GM12878 (cell line): ENCODE measurements at regions not wholly inside any gene's neighbourhood (a gene's known extent, or its start where the extent isn't known, plus 50 kb on each side); places are given as distances from the start of the nearest gene placed in this dataset.

Experiments
- ATAC-seq: fragments of 200-7000 bp; cut with Tn5 transposase; 3 replicates; pipeline ENCODE4 v1.9.1; 2020; ENCODE audit warnings: mild to moderate bottlenecking, moderate library complexity
- BruUV-seq: library from RNA; stranded (reverse); fragments of 400-500 nt; replicated peaks from 2 replicates; lab custom pipeline; 2021; lab: Mats Ljungman, UMichigan
- CTCF ChIA-PET: fragments of 300-600 bp; sonication (Branson Sonifier 250); formaldehyde crosslinking; extraction: SDS; loops from one replicate; lab custom pipeline; 2021; ENCODE audit warnings: inconsistent platforms; lab: Yijun Ruan, JAX
- POLR2A ChIA-PET: fragments of 350-600 bp; formaldehyde crosslinking; extraction: SDS; loops from one replicate; lab custom pipeline; 2021; ENCODE audit warnings: inconsistent platforms; lab: Charles Lee
- RAD21 ChIA-PET: fragments of 300-600 bp; sonication (Branson Sonifier 250); formaldehyde crosslinking; loops from one replicate; lab custom pipeline; 2023; ENCODE audit warnings: antibody characterized with exemption; ENCODE audit not compliant: unreplicated experiment; lab: Charles Lee
- SMC1A ChIA-PET: fragments of 300-600 bp; sonication (Branson Sonifier 250); formaldehyde crosslinking; loops from one replicate; lab custom pipeline; 2023; ENCODE audit not compliant: unreplicated experiment, uncharacterized antibody; lab: Charles Lee
- DNase-seq: peaks from one replicate; pipeline ENCODE4 v3.0.0-alpha.2; 2011; ENCODE audit warnings: low read depth, low spot score
- FAIRE-seq: peaks from 3 replicates; lab custom pipeline; 2011; peaks lifted over from hg19 to GRCh38; lab: Jason Lieb, UNC
- H2AFZ ChIP-seq: 2 replicates; pipeline ENCODE4 v1.6.0; 2011; ENCODE audit warnings: low read depth, low read length, control low read depth; ENCODE audit not compliant: control insufficient read depth
- H3K27ac ChIP-seq: 2 replicates; pipeline ENCODE4 v1.5.1; 2011; ENCODE audit warnings: control low read depth; ENCODE audit not compliant: control insufficient read depth, insufficient read depth
- H3K27me3 ChIP-seq, 2 experiments: replicated peaks in 1 of 2; 2 replicates each; pipeline versions ENCODE4 v1.6.0 to v1.6.1; 2011; ENCODE audit warnings: low read length in 1 of 2; ENCODE audit not compliant: control insufficient read depth in 2 of 2, insufficient read depth in 2 of 2
- H3K36me3 ChIP-seq, 2 experiments: 2 replicates each; pipeline ENCODE4 v1.5.1; 2011; ENCODE audit warnings: low read length in 1 of 2; ENCODE audit not compliant: control insufficient read depth in 2 of 2, insufficient read depth in 2 of 2
- H3K4me1 ChIP-seq: 2 replicates; pipeline ENCODE4 v1.6.1; 2011; ENCODE audit warnings: mild to moderate bottlenecking, low read length, moderate library complexity, mixed read lengths; ENCODE audit not compliant: control insufficient read depth, insufficient read depth
- H3K4me2 ChIP-seq: 2 replicates; pipeline ENCODE4 v1.6.0; 2011; ENCODE audit warnings: control low read depth; ENCODE audit not compliant: control insufficient read depth, insufficient read depth
- H3K4me3 ChIP-seq: fragments of 200-600 bp; sonication (generic); 2 replicates; pipeline ENCODE4 v1.5.1; 2016
- H3K79me2 ChIP-seq: 2 replicates; pipeline ENCODE4 v1.6.0; 2011; ENCODE audit warnings: low read length; ENCODE audit not compliant: control insufficient read depth, insufficient read depth
- H3K9ac ChIP-seq: 2 replicates; pipeline ENCODE4 v1.8.0; 2011; ENCODE audit warnings: low read length, control low read depth, mixed read lengths; ENCODE audit not compliant: control insufficient read depth, insufficient read depth
- H3K9me3 ChIP-seq: replicated peaks from 3 replicates; pipeline ENCODE4 v1.5.1; 2011; ENCODE audit warnings: mild to moderate bottlenecking, low read length; ENCODE audit not compliant: control insufficient read depth, insufficient read depth
- H4K20me1 ChIP-seq: 2 replicates; pipeline ENCODE4 v1.6.0; 2011; ENCODE audit not compliant: control insufficient read depth, insufficient read depth
- CHD1 ChIP-seq: IDR thresholded peaks from 2 replicates; pipeline ENCODE4 v1.6.1; 2012; ENCODE audit warnings: low read depth, low read length, improper control_type of control experiment
- HDAC2 ChIP-seq: fragments of 200-600 bp; sonication (generic); IDR thresholded peaks from 2 replicates; pipeline ENCODE4 v1.6.1; 2017
- IRF5 ChIP-seq: fragments of 450-650 bp; IDR thresholded peaks from 2 replicates; pipeline ENCODE4 v1.6.1; 2017; ENCODE audit warnings: borderline replicate concordance
- MLLT1 ChIP-seq: fragments of 450-650 bp; IDR thresholded peaks from 2 replicates; pipeline ENCODE4 v1.6.1; 2016; ENCODE audit warnings: mild to moderate bottlenecking
- NRF1 ChIP-seq: conservative IDR thresholded peaks from 2 replicates; pipeline ENCODE4 v1.6.1; 2011; ENCODE audit warnings: mild to moderate bottlenecking, low read depth, low read length, improper control_type of control experiment
- RB1 ChIP-seq: fragments of 450-650 bp; formaldehyde crosslinking; IDR thresholded peaks from 2 replicates; pipeline ENCODE4 v1.6.1; 2017; ENCODE audit warnings: mild to moderate bottlenecking, borderline replicate concordance
- RELB ChIP-seq: fragments of 450-650 bp; IDR thresholded peaks from 2 replicates; pipeline ENCODE4 v1.6.1; 2017; ENCODE audit warnings: low read depth, mild to moderate bottlenecking, moderate library complexity
- STAT3 ChIP-seq: IDR thresholded peaks from 2 replicates; pipeline ENCODE4 v1.6.1; 2011; ENCODE audit warnings: low read depth, low read length, improper control_type of control experiment
- ZNF384 ChIP-seq: IDR thresholded peaks from 2 replicates; pipeline ENCODE4 v1.6.1; 2012; ENCODE audit warnings: low read depth, mild to moderate bottlenecking, low read length, improper control_type of control experiment, borderline replicate concordance
- ZNF687 ChIP-seq: fragments of 450-650 bp; IDR thresholded peaks from 2 replicates; pipeline ENCODE4 v1.6.1; 2017; ENCODE audit warnings: mild to moderate bottlenecking, moderate library complexity
- ZZZ3 ChIP-seq: IDR thresholded peaks from 2 replicates; pipeline ENCODE4 v1.6.1; 2011; ENCODE audit warnings: low read depth; ENCODE audit not compliant: control insufficient read depth, insufficient read length
- WGBS: methylation state at CpG from one replicate; pipeline ENCODE4 v1.1.6; 2016; ENCODE audit warnings: low lambda C conversion rate; ENCODE audit not compliant: insufficient replicate concordance, insufficient coverage; ENCODE audit errors: missing lambda C conversion rate; 5-methylcytosine and 5-hydroxymethylcytosine counted together
- in situ Hi-C: fragments of 300-500 bp; cut with MboI; formaldehyde crosslinking; loops from 9 replicates; pipeline ENCODE4 v1.14.3; 2018; ENCODE audit warnings: mixed read lengths
- intact Hi-C: fragments of 100-400 bp; cut with micrococcal nuclease; formaldehyde crosslinking; loops from one replicate; pipeline ENCODE4 v1.14.2; 2022; ENCODE audit not compliant: unreplicated experiment

GRCh38 chr17:74087002-74087585 is 116.4 kb upstream of the RPL38 start (continued):
- TF ChIP-seq ZNF687 (no peak), IRF5 (no peak), RB1 (no peak)

GRCh38 chr17:74088285-74088933 is 115.1 kb upstream of the RPL38 start:
- RAD21 ChIA-PET, result no interaction called here
- TF ChIP-seq CHD1 (no peak), ZZZ3 (no peak), RELB (no peak), ZNF384 (no peak), NRF1 (no peak), STAT3 (no peak), HDAC2 (no peak), MLLT1 (no peak)
- Histone ChIP-seq H3K36me3 (no peaks in the 10 kb centered on the region), H3K9ac (no peak overlapping the region), H3K4me1 (no peaks in the 10 kb centered on the region), H4K20me1 (no peaks in the 10 kb centered on the region), H3K4me3 (no peak overlapping the region), H3K27me3 (no peaks in the 10 kb centered on the region; a peak in 2 of 4 replicates), H2AFZ (no peak overlapping the region), H3K27ac (no peak overlapping the region), H3K79me2 (no peaks in the 10 kb centered on the region), H3K4me2 (no peak overlapping the region), H3K9me3 (no peaks in the 10 kb centered on the region)
- CTCF ChIA-PET, result interaction anchor here (7.8 kb wide), 1 partner anchor 112 kb away, joined by 68 read pairs; the partner anchor contains the start of gene RPL38
- POLR2A ChIA-PET, result no interaction called here
- FAIRE-seq (no peak), DNase-seq (no peak), ATAC-seq (no peak)
- 2% methylated on average over 6 of the region's 6 CpGs for WGBS
- in situ Hi-C loops, result no loop called here
- SMC1A ChIA-PET, result no interaction called here
- no TSS peak for BruUV-seq
- intact Hi-C loops, result no loop called here
